Bronchial epithelial cell (primary cell): ENCODE measurements at regions not wholly inside any gene's neighbourhood (a gene's known extent, or its start where the extent isn't known, plus 50 kb on each side); places are given as distances from the start of the nearest gene placed in this dataset.

Source experiments
- DNase-seq: peaks from one replicate; pipeline ENCODE4 v3.0.0-alpha.2; 2010; ENCODE audit warnings: low read depth
- FAIRE-seq: peaks from 2 replicates; lab custom pipeline; 2011; peaks lifted over from hg19 to GRCh38; lab: Jason Lieb, UNC
- H3K27me3 ChIP-seq: 2 replicates; pipeline ENCODE4 v1.5.1; 2011; ENCODE audit warnings: low read length; ENCODE audit not compliant: control insufficient read depth, insufficient read depth
- H3K36me3 ChIP-seq: 2 replicates; pipeline ENCODE4 v1.5.1; 2011; ENCODE audit warnings: low read length; ENCODE audit not compliant: control insufficient read depth, insufficient read depth
- H3K4me3 ChIP-seq: 2 replicates; pipeline ENCODE4 v1.5.1; 2011; ENCODE audit warnings: mild to moderate bottlenecking, low read depth, low read length, control low read depth
- TF ChIP-seq, protein P1 (sequence below): IDR thresholded peaks from 2 replicates; pipeline ENCODE4 v1.5.1; 2011; ENCODE audit warnings: mild to moderate bottlenecking, moderate library complexity, low read length, control low read depth, inconsistent platforms; ENCODE audit not compliant: insufficient read depth, severe bottlenecking

DNA sequence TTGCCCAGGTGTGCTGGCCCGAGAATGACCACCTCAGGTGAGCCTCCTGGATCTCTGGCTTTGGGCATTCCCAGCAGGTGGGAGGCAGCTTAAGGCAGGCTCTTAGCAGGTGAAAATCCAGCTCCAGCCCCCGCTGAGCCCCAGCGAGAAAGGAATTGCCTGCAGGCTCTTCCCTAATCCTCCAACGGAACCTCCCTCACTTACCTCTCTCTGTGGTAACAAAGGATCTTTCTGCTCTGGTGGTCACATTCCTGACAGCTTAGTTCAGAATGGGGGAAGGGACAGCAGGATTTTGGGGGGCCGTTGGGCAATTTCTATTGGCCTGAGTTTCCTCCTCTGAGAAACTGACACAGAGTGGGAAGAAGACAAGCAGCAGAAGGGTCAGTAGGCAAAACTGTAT is 116.0 kb upstream of the LHX5 start:
- no peak for FAIRE-seq

DNA sequence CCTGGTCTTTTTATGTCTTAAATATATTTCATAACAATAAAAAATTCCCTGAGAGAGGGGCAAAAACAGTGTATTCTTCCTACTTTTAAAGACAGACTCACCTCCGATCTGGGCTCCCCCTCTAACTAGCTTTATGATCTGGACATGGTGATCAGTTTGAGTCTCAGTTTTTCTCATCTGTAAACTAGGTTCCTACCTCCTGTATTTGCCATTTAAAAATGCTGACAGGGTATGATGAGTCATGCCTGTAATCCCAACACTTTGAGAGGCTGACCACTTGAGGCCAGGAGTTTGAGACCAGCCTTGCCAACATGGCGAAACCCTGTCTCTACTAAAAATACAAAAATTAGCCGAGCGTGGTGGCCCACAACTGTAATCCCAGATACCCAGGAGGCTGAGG is 114.8 kb upstream of the LHX5 start:
- DNase-seq (no peak), FAIRE-seq (no peak)
- no peak overlapping the region for H3K4me3 ChIP-seq
- TF ChIP-seq, protein P1, sequence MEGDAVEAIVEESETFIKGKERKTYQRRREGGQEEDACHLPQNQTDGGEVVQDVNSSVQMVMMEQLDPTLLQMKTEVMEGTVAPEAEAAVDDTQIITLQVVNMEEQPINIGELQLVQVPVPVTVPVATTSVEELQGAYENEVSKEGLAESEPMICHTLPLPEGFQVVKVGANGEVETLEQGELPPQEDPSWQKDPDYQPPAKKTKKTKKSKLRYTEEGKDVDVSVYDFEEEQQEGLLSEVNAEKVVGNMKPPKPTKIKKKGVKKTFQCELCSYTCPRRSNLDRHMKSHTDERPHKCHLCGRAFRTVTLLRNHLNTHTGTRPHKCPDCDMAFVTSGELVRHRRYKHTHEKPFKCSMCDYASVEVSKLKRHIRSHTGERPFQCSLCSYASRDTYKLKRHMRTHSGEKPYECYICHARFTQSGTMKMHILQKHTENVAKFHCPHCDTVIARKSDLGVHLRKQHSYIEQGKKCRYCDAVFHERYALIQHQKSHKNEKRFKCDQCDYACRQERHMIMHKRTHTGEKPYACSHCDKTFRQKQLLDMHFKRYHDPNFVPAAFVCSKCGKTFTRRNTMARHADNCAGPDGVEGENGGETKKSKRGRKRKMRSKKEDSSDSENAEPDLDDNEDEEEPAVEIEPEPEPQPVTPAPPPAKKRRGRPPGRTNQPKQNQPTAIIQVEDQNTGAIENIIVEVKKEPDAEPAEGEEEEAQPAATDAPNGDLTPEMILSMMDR = no peak
- no peaks in the 10 kb centered on the region for H3K27me3 ChIP-seq
- H3K36me3 ChIP-seq = no peaks in the 10 kb centered on the region

More for the DNA sequence above, 116.0 kb upstream of the LHX5 start:
- no peak for DNase-seq
- Histone ChIP-seq H3K27me3 (peaks cover 2% of the 10 kb centered on the region), H3K36me3 (no peaks in the 10 kb centered on the region), H3K4me3 (no peak overlapping the region)
- TF ChIP-seq, protein P1 = no peak

DNA sequence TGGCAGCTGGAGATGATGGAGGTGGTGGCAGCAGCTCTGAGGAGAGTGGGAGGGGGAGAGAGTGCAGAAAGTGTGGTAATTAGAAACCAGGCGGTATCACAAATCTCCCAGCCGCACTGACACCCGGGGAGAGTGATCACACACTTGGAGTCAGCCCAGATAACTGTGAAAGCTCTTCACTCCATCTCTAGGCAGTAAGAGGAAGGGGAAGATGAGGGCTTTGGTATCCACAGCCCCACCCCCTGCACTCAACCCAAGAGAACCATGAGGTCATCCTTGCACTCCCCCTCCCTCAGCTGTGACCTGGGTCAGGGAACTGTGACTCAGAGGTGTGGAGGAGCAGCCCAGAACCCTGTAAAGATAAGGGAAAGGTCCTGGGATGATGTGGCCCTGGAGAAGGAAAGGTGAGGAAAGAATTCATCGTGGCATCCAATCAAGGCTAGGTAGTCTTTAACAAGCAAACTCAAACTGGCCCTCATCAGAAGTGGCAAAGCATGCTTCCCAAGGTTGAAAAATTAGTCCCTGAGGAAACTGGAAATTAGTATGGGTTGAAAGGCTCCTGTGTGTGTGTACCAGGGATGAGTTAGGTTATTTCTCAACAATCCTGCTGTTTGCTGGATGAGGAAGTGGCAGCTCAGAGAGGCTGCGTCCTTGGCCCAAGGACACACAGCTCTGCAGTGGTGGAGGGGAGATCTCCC is 111.0 kb upstream of the LHX5 start:
- TF ChIP-seq, protein P1 = no peak
- no peak for FAIRE-seq
- Histone ChIP-seq H3K4me3 (no peak overlapping the region), H3K27me3 (no peaks in the 10 kb centered on the region), H3K36me3 (no peaks in the 10 kb centered on the region)
- no peak for DNase-seq

DNA sequence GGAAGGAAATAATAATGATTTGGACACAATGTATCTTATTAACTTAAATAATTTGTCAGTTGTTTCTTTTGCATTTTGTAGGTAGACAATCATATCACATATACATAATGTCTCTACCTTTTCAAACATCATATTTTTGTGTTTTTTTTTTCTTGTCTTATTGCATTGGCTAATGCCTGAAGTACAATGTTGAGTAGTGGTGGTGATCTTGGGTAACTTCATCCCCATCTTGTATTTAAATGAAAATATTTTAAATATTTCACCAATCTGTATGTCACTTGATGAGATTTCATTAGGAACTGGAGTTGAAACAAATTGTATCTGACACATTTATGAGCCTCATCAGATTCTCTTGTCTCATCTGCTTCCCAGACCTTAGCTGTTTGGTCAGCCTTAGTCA is 109.7 kb upstream of the LHX5 start:
- TF ChIP-seq, protein P1 = no peak
- no peak for DNase-seq
- no peak for FAIRE-seq
- Histone ChIP-seq H3K36me3 (no peaks in the 10 kb centered on the region), H3K27me3 (no peaks in the 10 kb centered on the region), H3K4me3 (no peak overlapping the region)

DNA sequence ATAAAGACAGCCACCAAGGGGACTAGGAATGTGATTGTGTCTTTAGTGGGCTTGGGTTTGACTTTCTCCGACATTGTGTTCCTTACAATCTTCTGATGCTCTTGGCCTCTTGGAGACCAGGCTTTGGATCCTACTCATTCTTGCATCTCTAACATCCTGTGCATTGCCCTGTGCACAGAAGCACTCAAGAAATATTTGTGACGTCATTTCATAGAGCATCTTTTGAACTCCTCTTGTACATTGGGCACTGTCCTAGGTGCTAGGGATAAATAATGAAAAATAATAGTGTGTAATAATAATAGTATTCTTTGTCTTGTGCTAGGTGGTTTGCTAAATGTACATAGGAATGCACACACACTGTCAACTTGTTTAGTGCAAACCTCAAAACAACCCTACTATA is 108.8 kb upstream of the LHX5 start:
- TF ChIP-seq, protein P1 = no peak
- Histone ChIP-seq H3K36me3 (no peaks in the 10 kb centered on the region), H3K4me3 (no peak overlapping the region), H3K27me3 (no peaks in the 10 kb centered on the region)
- DNase-seq = no peak
- FAIRE-seq = no peak
